Kidney (tissue), 13 donors: ENCODE measurements at regions not wholly inside any gene's neighbourhood (a gene's known extent, or its start where the extent isn't known, plus 50 kb on each side); places are given as distances from the start of the nearest gene placed in this dataset.

Source experiments
- DNase-seq, 5 donors: peaks; one replicate each; pipeline ENCODE4 v3.0.0-alpha.2; 2013 to 2020
- FAIRE-seq: peaks from 2 replicates; lab custom pipeline; 2012; peaks lifted over from hg19 to GRCh38; lab: Jason Lieb, UNC
- H3K27ac ChIP-seq, 2 donors: one replicate each; pipeline ENCODE4 v1.7.0; 2013; ENCODE audit warnings: low read depth in 2 of 2, low read length in 2 of 2, inconsistent platforms in 1 of 2
- H3K27me3 ChIP-seq: one replicate; pipeline ENCODE4 v1.7.1; 2013; ENCODE audit warnings: low read length, inconsistent platforms; ENCODE audit not compliant: control insufficient read depth, insufficient read depth
- H3K36me3 ChIP-seq, 3 donors: one replicate each; pipeline versions ENCODE4 v1.7.0 to v1.7.1; 2013; ENCODE audit warnings: low read length in 3 of 3, control low read depth in 1 of 3, inconsistent platforms in 1 of 3; ENCODE audit not compliant: insufficient read depth in 3 of 3, control insufficient read depth in 2 of 3
- H3K4me1 ChIP-seq, 3 donors: one replicate each; pipeline versions ENCODE4 v1.7.0 to v1.7.1; 2013; ENCODE audit warnings: low read length in 3 of 3, inconsistent platforms in 1 of 3, low read depth in 1 of 3; ENCODE audit not compliant: control insufficient read depth in 2 of 3, insufficient read depth in 2 of 3
- H3K4me3 ChIP-seq, 3 donors: one replicate each; pipeline versions ENCODE4 v1.7.0 to v1.8.1; 2013; ENCODE audit warnings: low read length in 3 of 3, control low read depth in 1 of 3, inconsistent platforms in 1 of 3
- H3K9ac ChIP-seq, 3 donors: one replicate each; pipeline versions ENCODE4 v1.7.0 to v1.7.1; 2013; ENCODE audit warnings: low read length in 3 of 3, control low read depth in 1 of 3, inconsistent platforms in 1 of 3
- H3K9me3 ChIP-seq, 3 donors: one replicate each; pipeline versions ENCODE4 v1.7.0 to v1.7.1; 2013; ENCODE audit warnings: low read length in 3 of 3, control low read depth in 1 of 3, inconsistent platforms in 1 of 3; ENCODE audit not compliant: control insufficient read depth in 2 of 3, insufficient read depth in 1 of 3
- CTCF ChIP-seq: IDR thresholded peaks from 3 replicates; pipeline ENCODE4 v1.5.1; 2012; ENCODE audit warnings: mild to moderate bottlenecking, moderate library complexity, borderline replicate concordance; ENCODE audit not compliant: insufficient read depth; ENCODE audit errors: extremely low read depth
- intact Hi-C: fragments of 100-400 bp; cut with DNase I; formaldehyde crosslinking; loops from one replicate; pipeline ENCODE4 v1.11.1; 2022
- donor health status: control.
- donor health status: control.
- donor health status: control.
- donor health status: control.
- donor health status: control.
- donor health status: DM: yes; HTN: yes; CAD: no.
- donor health status: Normal renal cell carcinoma (clear cell type).

GRCh38 chr14:26851793-26852192, 254.0 kb upstream of the NOVA1 start:
- no peak for TF ChIP-seq CTCF
- DNase-seq, result no peak

GRCh38 chr14:26855077-26855753, 257.4 kb upstream of the NOVA1 start:
- Histone ChIP-seq H3K9ac (no peak overlapping the region), H3K27me3 (no peaks in the 10 kb centered on the region), H3K4me1 (no peaks in the 10 kb centered on the region), H3K27ac (no peak overlapping the region), H3K4me3 (no peak overlapping the region), H3K9me3 (peaks cover 0 to 3% (median 0%) of the 10 kb centered on the region in 3 donors), H3K36me3 (no peaks in the 10 kb centered on the region)
- DNase-seq (no peak), FAIRE-seq (no peak)
- TF ChIP-seq CTCF, result no peak
- intact Hi-C loops, result no loop called here

More at GRCh38 chr14:26851793-26852192, 254.0 kb upstream of the NOVA1 start:
- Histone ChIP-seq H3K9ac (no peak overlapping the region), H3K27me3 (no peaks in the 10 kb centered on the region), H3K36me3 (no peaks in the 10 kb centered on the region), H3K4me1 (no peaks in the 10 kb centered on the region), H3K27ac (no peak overlapping the region), H3K4me3 (no peak overlapping the region), H3K9me3 (peaks cover 0 to 3% (median 0%) of the 10 kb centered on the region in 3 donors)
- no peak for FAIRE-seq
- intact Hi-C loops, result no loop called here

GRCh38 chr14:26856876-26857518, 259.2 kb upstream of the NOVA1 start:
- TF ChIP-seq CTCF, result no peak
- Histone ChIP-seq H3K27ac (no peak overlapping the region), H3K4me3 (no peak overlapping the region), H3K4me1 (no peaks in the 10 kb centered on the region), H3K9ac (no peak overlapping the region), H3K36me3 (no peaks in the 10 kb centered on the region), H3K27me3 (no peaks in the 10 kb centered on the region), H3K9me3 (no peaks in the 10 kb centered on the region)
- DNase-seq, result no peak
- intact Hi-C loops, result no loop called here
- no peak for FAIRE-seq
